GM12878 (cell line): ENCODE measurements at regions not wholly inside any gene's neighbourhood (a gene's known extent, or its start where the extent isn't known, plus 50 kb on each side); places are given as distances from the start of the nearest gene placed in this dataset.

Experiments
- ATAC-seq: fragments of 200-7000 bp; cut with Tn5 transposase; 3 replicates; pipeline ENCODE4 v1.9.1; 2020; ENCODE audit warnings: mild to moderate bottlenecking, moderate library complexity
- BruUV-seq: library from RNA; stranded (reverse); fragments of 400-500 nt; replicated peaks from 2 replicates; lab custom pipeline; 2021; lab: Mats Ljungman, UMichigan
- CTCF ChIA-PET: fragments of 300-600 bp; sonication (Branson Sonifier 250); formaldehyde crosslinking; extraction: SDS; loops from one replicate; lab custom pipeline; 2021; ENCODE audit warnings: inconsistent platforms; lab: Yijun Ruan, JAX
- POLR2A ChIA-PET: fragments of 350-600 bp; formaldehyde crosslinking; extraction: SDS; loops from one replicate; lab custom pipeline; 2021; ENCODE audit warnings: inconsistent platforms; lab: Charles Lee
- RAD21 ChIA-PET: fragments of 300-600 bp; sonication (Branson Sonifier 250); formaldehyde crosslinking; loops from one replicate; lab custom pipeline; 2023; ENCODE audit warnings: antibody characterized with exemption; ENCODE audit not compliant: unreplicated experiment; lab: Charles Lee
- SMC1A ChIA-PET: fragments of 300-600 bp; sonication (Branson Sonifier 250); formaldehyde crosslinking; loops from one replicate; lab custom pipeline; 2023; ENCODE audit not compliant: unreplicated experiment, uncharacterized antibody; lab: Charles Lee
- DNase-seq: peaks from one replicate; pipeline ENCODE4 v3.0.0-alpha.2; 2011; ENCODE audit warnings: low read depth, low spot score
- FAIRE-seq: peaks from 3 replicates; lab custom pipeline; 2011; peaks lifted over from hg19 to GRCh38; lab: Jason Lieb, UNC
- H2AFZ ChIP-seq: 2 replicates; pipeline ENCODE4 v1.6.0; 2011; ENCODE audit warnings: low read depth, low read length, control low read depth; ENCODE audit not compliant: control insufficient read depth
- H3K27ac ChIP-seq: 2 replicates; pipeline ENCODE4 v1.5.1; 2011; ENCODE audit warnings: control low read depth; ENCODE audit not compliant: control insufficient read depth, insufficient read depth
- H3K27me3 ChIP-seq, 2 experiments: replicated peaks in 1 of 2; 2 replicates each; pipeline versions ENCODE4 v1.6.0 to v1.6.1; 2011; ENCODE audit warnings: low read length in 1 of 2; ENCODE audit not compliant: control insufficient read depth in 2 of 2, insufficient read depth in 2 of 2
- H3K36me3 ChIP-seq, 2 experiments: 2 replicates each; pipeline ENCODE4 v1.5.1; 2011; ENCODE audit warnings: low read length in 1 of 2; ENCODE audit not compliant: control insufficient read depth in 2 of 2, insufficient read depth in 2 of 2
- H3K4me1 ChIP-seq: 2 replicates; pipeline ENCODE4 v1.6.1; 2011; ENCODE audit warnings: mild to moderate bottlenecking, low read length, moderate library complexity, mixed read lengths; ENCODE audit not compliant: control insufficient read depth, insufficient read depth
- H3K4me2 ChIP-seq: 2 replicates; pipeline ENCODE4 v1.6.0; 2011; ENCODE audit warnings: control low read depth; ENCODE audit not compliant: control insufficient read depth, insufficient read depth
- H3K4me3 ChIP-seq: fragments of 200-600 bp; sonication (generic); 2 replicates; pipeline ENCODE4 v1.5.1; 2016
- H3K79me2 ChIP-seq: 2 replicates; pipeline ENCODE4 v1.6.0; 2011; ENCODE audit warnings: low read length; ENCODE audit not compliant: control insufficient read depth, insufficient read depth
- H3K9ac ChIP-seq: 2 replicates; pipeline ENCODE4 v1.8.0; 2011; ENCODE audit warnings: low read length, control low read depth, mixed read lengths; ENCODE audit not compliant: control insufficient read depth, insufficient read depth
- H3K9me3 ChIP-seq: replicated peaks from 3 replicates; pipeline ENCODE4 v1.5.1; 2011; ENCODE audit warnings: mild to moderate bottlenecking, low read length; ENCODE audit not compliant: control insufficient read depth, insufficient read depth
- H4K20me1 ChIP-seq: 2 replicates; pipeline ENCODE4 v1.6.0; 2011; ENCODE audit not compliant: control insufficient read depth, insufficient read depth
- ASH2L ChIP-seq: fragments of 300-600, 200-600 bp; sonication (generic); IDR thresholded peaks from 2 replicates; pipeline ENCODE4 v1.6.1; 2017; ENCODE audit warnings: low read depth, mild to moderate bottlenecking, borderline replicate concordance
- BACH1 ChIP-seq: fragments of 450-650 bp; IDR thresholded peaks from 2 replicates; pipeline ENCODE4 v1.6.1; 2017; ENCODE audit warnings: mild to moderate bottlenecking, borderline replicate concordance
- CREM ChIP-seq: IDR thresholded peaks from 2 replicates; pipeline ENCODE4 v1.6.1; 2014; ENCODE audit warnings: antibody characterized with exemption, low read depth
- EED ChIP-seq: sonication (generic); IDR thresholded peaks from 2 replicates; pipeline ENCODE4 v1.6.1; 2016; ENCODE audit warnings: antibody characterized with exemption, low read depth
- EZH2 ChIP-seq: IDR thresholded peaks from 2 replicates; pipeline ENCODE4 v1.6.1; 2012; ENCODE audit warnings: low read depth, mild to moderate bottlenecking, control low read depth, inconsistent platforms, low read length, borderline replicate concordance; ENCODE audit not compliant: control insufficient read depth
- FOXM1 ChIP-seq: IDR thresholded peaks from 2 replicates; pipeline ENCODE4 v1.6.1; 2012; ENCODE audit warnings: low read depth, mild to moderate bottlenecking, inconsistent platforms, low read length, moderate library complexity
- KLF5 ChIP-seq: fragments of 450-650 bp; IDR thresholded peaks from 2 replicates; pipeline ENCODE4 v1.6.1; 2014; ENCODE audit warnings: mild to moderate bottlenecking; ENCODE audit not compliant: partially characterized antibody
- MTA2 ChIP-seq: fragments of 450-650 bp; IDR thresholded peaks from 2 replicates; pipeline ENCODE4 v1.6.1; 2016; ENCODE audit warnings: low read depth, mild to moderate bottlenecking, moderate library complexity
- NR2C1 ChIP-seq: fragments of 450-650 bp; IDR thresholded peaks from 2 replicates; pipeline ENCODE4 v1.6.1; 2017; ENCODE audit warnings: antibody characterized with exemption, mild to moderate bottlenecking, moderate library complexity
- NR2C2 ChIP-seq: IDR thresholded peaks from 2 replicates; pipeline ENCODE4 v1.6.1; 2011; ENCODE audit warnings: borderline replicate concordance, low read depth; ENCODE audit not compliant: control insufficient read depth, insufficient read length
- SMAD5 ChIP-seq: IDR thresholded peaks from 2 replicates; pipeline ENCODE4 v1.6.1; 2016; ENCODE audit warnings: antibody characterized with exemption, low read depth
- ZBED1 ChIP-seq: IDR thresholded peaks from 2 replicates; pipeline ENCODE4 v1.6.1; 2016; ENCODE audit warnings: borderline replicate concordance
- ZNF217 ChIP-seq: fragments of 450-650 bp; IDR thresholded peaks from 2 replicates; pipeline ENCODE4 v1.6.1; 2017; ENCODE audit warnings: antibody characterized with exemption, mild to moderate bottlenecking
- ZNF24 ChIP-seq: fragments of 450-650 bp; IDR thresholded peaks from 2 replicates; pipeline ENCODE4 v1.6.1; 2017; ENCODE audit warnings: antibody characterized with exemption, mild to moderate bottlenecking
- ZZZ3 ChIP-seq: IDR thresholded peaks from 2 replicates; pipeline ENCODE4 v1.6.1; 2011; ENCODE audit warnings: low read depth; ENCODE audit not compliant: control insufficient read depth, insufficient read length
- WGBS: methylation state at CpG from one replicate; pipeline ENCODE4 v1.1.6; 2016; ENCODE audit warnings: low lambda C conversion rate; ENCODE audit not compliant: insufficient replicate concordance, insufficient coverage; ENCODE audit errors: missing lambda C conversion rate; 5-methylcytosine and 5-hydroxymethylcytosine counted together
- in situ Hi-C: fragments of 300-500 bp; cut with MboI; formaldehyde crosslinking; loops from 9 replicates; pipeline ENCODE4 v1.14.3; 2018; ENCODE audit warnings: mixed read lengths
- intact Hi-C: fragments of 100-400 bp; cut with micrococcal nuclease; formaldehyde crosslinking; loops from one replicate; pipeline ENCODE4 v1.14.2; 2022; ENCODE audit not compliant: unreplicated experiment
- TF ChIP-seq, protein P1 (sequence below): fragments of 450-650 bp; IDR thresholded peaks from 2 replicates; pipeline ENCODE4 v1.6.1; 2014; ENCODE audit warnings: mild to moderate bottlenecking

DNA sequence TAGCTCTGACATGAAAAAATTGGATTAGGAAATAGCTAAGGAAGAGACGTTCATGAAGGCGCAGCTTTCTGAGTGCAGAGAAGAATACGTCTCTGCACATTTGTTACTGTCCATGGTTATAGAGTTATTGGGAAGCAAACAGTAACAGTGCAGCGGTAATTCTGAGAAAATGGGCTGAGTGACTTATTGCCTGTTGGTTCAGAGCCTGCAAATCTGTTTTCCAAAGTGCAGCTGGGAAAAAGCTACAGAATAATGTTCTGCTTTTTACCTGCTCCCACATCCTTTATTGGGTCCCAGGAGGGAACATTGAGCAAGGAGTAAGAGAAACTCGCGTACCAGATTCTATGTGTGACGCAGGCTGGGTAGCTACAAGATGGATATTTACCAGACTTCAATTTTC is 160.2 kb downstream of the BTBD3 start (continued):
- no peak for TF ChIP-seq FOXM1
- no peak for TF ChIP-seq ZNF217
- TF ChIP-seq KLF5 = no peak
- TF ChIP-seq SMAD5 = no peak
- TF ChIP-seq NR2C2 = no peak

DNA sequence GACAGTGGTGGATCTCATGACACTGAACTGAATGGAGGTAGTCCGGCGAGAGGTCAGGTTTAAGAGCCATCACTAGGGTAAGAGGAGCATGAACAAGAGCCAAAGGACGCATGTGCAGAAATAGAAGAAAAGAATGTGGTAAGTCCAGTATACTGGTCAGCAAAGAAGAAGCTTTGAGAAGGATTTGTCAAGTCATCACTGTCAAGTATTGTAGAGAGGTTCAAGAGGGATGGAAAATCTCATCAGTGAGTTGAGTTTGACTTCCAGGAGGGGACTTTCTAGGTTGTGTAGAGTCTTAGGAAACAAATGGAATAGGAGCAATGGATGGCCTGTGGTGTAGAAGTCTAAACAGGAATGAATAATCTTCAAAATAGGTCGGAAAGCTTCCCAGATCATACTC is 161.8 kb downstream of the BTBD3 start:
- 46% methylated on average over 4 of the region's 4 CpGs for WGBS
- TF ChIP-seq EED = no peak
- no peak for TF ChIP-seq ZBED1
- no peak for TF ChIP-seq ASH2L
- no peak for TF ChIP-seq BACH1
- TF ChIP-seq ZZZ3 = no peak
- no peak for TF ChIP-seq EZH2
- TF ChIP-seq, protein P1, sequence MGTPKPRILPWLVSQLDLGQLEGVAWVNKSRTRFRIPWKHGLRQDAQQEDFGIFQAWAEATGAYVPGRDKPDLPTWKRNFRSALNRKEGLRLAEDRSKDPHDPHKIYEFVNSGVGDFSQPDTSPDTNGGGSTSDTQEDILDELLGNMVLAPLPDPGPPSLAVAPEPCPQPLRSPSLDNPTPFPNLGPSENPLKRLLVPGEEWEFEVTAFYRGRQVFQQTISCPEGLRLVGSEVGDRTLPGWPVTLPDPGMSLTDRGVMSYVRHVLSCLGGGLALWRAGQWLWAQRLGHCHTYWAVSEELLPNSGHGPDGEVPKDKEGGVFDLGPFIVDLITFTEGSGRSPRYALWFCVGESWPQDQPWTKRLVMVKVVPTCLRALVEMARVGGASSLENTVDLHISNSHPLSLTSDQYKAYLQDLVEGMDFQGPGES = no peak
- TF ChIP-seq ZNF24 = no peak
- no peak for TF ChIP-seq CREM
- no peak for TF ChIP-seq NR2C1
- no peak for TF ChIP-seq MTA2
- TF ChIP-seq, all 136 proteins: peak for 0
- H3K4me1 ChIP-seq = no peaks in the 10 kb centered on the region
- no peak overlapping the region for H2AFZ ChIP-seq
- intact Hi-C loops = no loop called here
- SMC1A ChIA-PET = no interaction called here
- ATAC-seq (no peak), FAIRE-seq (no peak), DNase-seq (no peak)
- no peaks in the 10 kb centered on the region for H3K79me2 ChIP-seq
- CTCF ChIA-PET = no interaction called here
- RAD21 ChIA-PET = no interaction called here
- POLR2A ChIA-PET = no interaction called here
- in situ Hi-C loops = no loop called here
- no peak overlapping the region for H3K27ac ChIP-seq
- no peaks in the 10 kb centered on the region for H4K20me1 ChIP-seq
- BruUV-seq = no TSS peak
- H3K4me3 ChIP-seq = no peak overlapping the region
- no peak overlapping the region for H3K4me2 ChIP-seq
- H3K36me3 ChIP-seq = no peaks in the 10 kb centered on the region
- H3K9me3 ChIP-seq = no peaks in the 10 kb centered on the region
- no peak overlapping the region for H3K9ac ChIP-seq
- no peaks in the 10 kb centered on the region for H3K27me3 ChIP-seq
